ENCODE measurements at regions not wholly inside any gene's neighbourhood (a gene's known extent, or its start where the extent isn't known, plus 50 kb on each side); places are given as distances from the start of the nearest gene placed in this dataset.
"Not testable (repeated sequence)": the region's sequence is repeated elsewhere in the genome, so short reads cannot be mapped to it uniquely, and the experiment has no call there.

DNA sequence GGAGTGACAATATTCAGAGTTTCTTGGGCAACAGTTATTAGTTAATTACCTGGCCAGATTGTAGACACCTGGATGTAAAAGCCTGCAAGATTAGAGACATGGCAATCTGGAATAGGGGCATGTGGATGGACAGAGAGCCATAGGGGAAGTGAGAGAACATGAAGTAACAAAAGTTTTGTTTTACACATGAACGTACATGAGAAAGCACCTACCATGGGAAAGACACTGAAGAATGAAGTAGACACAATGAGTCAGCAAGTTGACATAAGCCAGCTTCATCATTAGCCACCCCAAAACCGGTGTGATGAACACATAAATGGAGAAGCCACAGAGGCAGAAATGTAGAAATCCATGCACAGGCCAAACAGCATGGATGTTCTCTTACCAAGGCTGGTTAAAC lies 462.1 kb upstream of the C1orf87 start:
- no peak for DNase-seq
- Mint-ChIP-seq H3K9me3 (no peaks in the 10 kb centered on the region), H3K4me1 (no peaks in the 10 kb centered on the region), H3K27me3 (no peaks in the 10 kb centered on the region), H3K27ac (no peak overlapping the region), H3K4me3 (no peak overlapping the region), H3K36me3 (ENCODE audit: low read depth) (no peaks in the 10 kb centered on the region)
- ChIA-PET POLR2A (no interaction called here), CTCF (no interaction called here)

- Mint-ChIP-seq H3K27me3 (no peaks in the 10 kb centered on the region), H3K36me3 (ENCODE audit: low read depth) (no peaks in the 10 kb centered on the region), H3K4me3 (no peak overlapping the region), H3K9me3 (peaks cover 3% of the 10 kb centered on the region), H3K4me1 (no peaks in the 10 kb centered on the region), H3K27ac (no peak overlapping the region)
- ChIA-PET CTCF (no interaction called here), POLR2A (no interaction called here)
- no peak for DNase-seq
Measured at GRCh38 chr1:60527567-60527966, 454.0 kb upstream of the C1orf87 start.

- no peaks in the 10 kb centered on the region for H3K4me1 Mint-ChIP-seq
- H3K36me3 Mint-ChIP-seq (ENCODE audit: low read depth) = no peaks in the 10 kb centered on the region
- POLR2A ChIA-PET = no interaction called here
- no peaks in the 10 kb centered on the region for H3K9me3 Mint-ChIP-seq
- CTCF ChIA-PET = no interaction called here
- no peak overlapping the region for H3K4me3 Mint-ChIP-seq
- H3K27ac Mint-ChIP-seq = no peak overlapping the region
- H3K27me3 Mint-ChIP-seq = no peaks in the 10 kb centered on the region
- no peak for DNase-seq
Measured at GRCh38 chr1:60516996-60517395, 443.4 kb upstream of the C1orf87 start.

GRCh38 chr1:60510162-60510561 lies 436.6 kb upstream of the C1orf87 start:
- DNase-seq = no peak
- ChIA-PET CTCF (no interaction called here), POLR2A (interaction anchor here (0.6 kb wide), 1 partner anchor 42 kb away, joined by 4 read pairs; no protein-coding TSS in a partner anchor)
- Mint-ChIP-seq H3K27me3 (no peaks in the 10 kb centered on the region), H3K4me3 (no peak overlapping the region), H3K36me3 (ENCODE audit: low read depth) (no peaks in the 10 kb centered on the region), H3K27ac (no peak overlapping the region), H3K4me1 (no peaks in the 10 kb centered on the region), H3K9me3 (peaks cover 2% of the 10 kb centered on the region)

DNA sequence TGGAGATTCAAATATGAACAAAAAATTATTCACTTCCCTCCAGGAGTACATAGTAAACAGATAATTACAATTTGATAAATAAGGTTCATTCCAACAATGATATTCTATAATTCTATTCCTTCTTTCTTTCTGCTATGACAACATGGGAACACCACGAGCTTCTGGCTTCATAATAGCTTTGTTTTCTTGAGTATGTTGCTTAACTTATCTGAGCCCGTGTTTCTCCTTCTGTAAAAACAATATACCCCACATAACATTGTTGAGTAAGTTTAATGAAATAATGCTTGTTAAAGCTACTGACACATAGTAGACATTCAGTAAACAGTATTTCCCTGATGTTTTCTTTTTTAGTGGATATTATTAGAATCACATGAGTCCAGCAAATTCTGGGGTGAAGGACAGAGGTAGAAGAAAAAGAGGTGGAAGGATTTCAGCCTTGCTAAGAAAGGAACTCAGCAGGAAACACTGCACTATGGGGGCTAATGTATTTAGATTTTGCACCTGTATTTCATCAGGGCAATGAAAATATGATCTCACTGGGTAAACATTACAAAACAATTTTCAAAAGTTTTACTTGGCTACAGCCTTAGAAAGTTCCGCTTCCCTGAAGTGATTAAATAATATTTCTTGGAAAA lies 430.8 kb upstream of the C1orf87 start:
- DNase-seq = no peak
- ChIA-PET CTCF (interaction anchor here (0.6 kb wide), 1 partner anchor 154 kb away, joined by 3 read pairs; no protein-coding TSS in a partner anchor), POLR2A (no interaction called here)
- H3K27ac Mint-ChIP-seq = no peak overlapping the region
- no peaks in the 10 kb centered on the region for H3K4me1 Mint-ChIP-seq
- H3K36me3 Mint-ChIP-seq (ENCODE audit: low read depth) = no peaks in the 10 kb centered on the region
- peaks cover 2% of the 10 kb centered on the region for H3K9me3 Mint-ChIP-seq
- H3K4me3 Mint-ChIP-seq = no peak overlapping the region
- H3K27me3 Mint-ChIP-seq = no peaks in the 10 kb centered on the region

GRCh38 chr1:60503266-60503925 lies 429.8 kb upstream of the C1orf87 start:
- Mint-ChIP-seq H3K4me1 (no peaks in the 10 kb centered on the region), H3K27ac (no peak overlapping the region), H3K9me3 (peaks cover 6% of the 10 kb centered on the region), H3K4me3 (no peak overlapping the region), H3K36me3 (ENCODE audit: low read depth) (no peaks in the 10 kb centered on the region), H3K27me3 (no peaks in the 10 kb centered on the region)
- ChIA-PET CTCF (no interaction called here), POLR2A (no interaction called here)
- DNase-seq = no peak

DNA sequence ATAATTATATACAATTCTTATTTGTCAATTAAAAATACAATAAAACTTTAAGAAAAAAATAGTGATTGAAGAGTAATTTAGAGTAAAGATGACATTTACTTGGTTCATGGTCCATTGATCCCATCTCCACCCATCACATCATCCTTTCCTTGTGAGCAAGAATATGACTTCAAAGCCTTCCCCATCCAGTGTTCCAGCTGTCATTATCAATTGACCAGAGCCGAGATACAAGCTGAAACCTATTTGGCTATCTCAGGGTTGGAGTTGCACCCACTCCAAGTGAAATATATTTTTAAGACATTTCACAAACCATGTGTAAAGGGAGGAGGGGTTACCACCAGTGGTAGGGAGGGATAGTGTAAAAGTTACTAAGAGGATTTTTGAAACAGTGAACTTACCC lies 428.9 kb upstream of the C1orf87 start:
- Mint-ChIP-seq H3K27me3 (no peaks in the 10 kb centered on the region), H3K4me1 (no peaks in the 10 kb centered on the region), H3K36me3 (ENCODE audit: low read depth) (no peaks in the 10 kb centered on the region), H3K27ac (no peak overlapping the region), H3K9me3 (peaks cover 8% of the 10 kb centered on the region), H3K4me3 (no peak overlapping the region)
- no peak for DNase-seq
- POLR2A ChIA-PET = no interaction called here
- CTCF ChIA-PET = no interaction called here

GRCh38 chr1:60489916-60490480 lies 416.4 kb upstream of the C1orf87 start:
- H3K27ac Mint-ChIP-seq; POLR2A ChIA-PET; H3K4me3 Mint-ChIP-seq; DNase-seq; H3K9me3 Mint-ChIP-seq; H3K27me3 Mint-ChIP-seq; H3K4me1 Mint-ChIP-seq; H3K36me3 Mint-ChIP-seq (ENCODE audit: low read depth): not testable (repeated sequence)
- CTCF ChIA-PET = interaction anchor here (0.7 kb wide), 1 partner anchor 77 kb away, joined by 3 read pairs; no protein-coding TSS in a partner anchor

DNA sequence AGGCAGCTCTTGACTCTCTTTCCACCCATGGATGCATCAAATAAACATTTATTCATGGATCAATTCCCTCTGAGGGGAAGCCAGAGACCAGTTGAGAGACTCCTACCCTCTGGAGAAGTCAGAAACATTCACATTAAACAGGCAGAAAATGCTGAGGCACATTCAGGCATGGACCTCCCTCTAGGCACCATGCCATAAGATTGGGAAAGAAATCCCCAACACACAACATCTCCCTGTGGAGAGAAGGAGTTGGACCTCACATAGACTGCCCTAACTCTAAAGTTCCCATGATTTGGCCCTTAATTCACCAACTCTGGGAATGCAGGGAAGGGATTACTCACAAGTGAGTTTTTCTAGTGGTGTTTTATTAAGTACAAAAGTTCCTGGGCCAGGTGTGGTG lies 415.3 kb upstream of the C1orf87 start:
- H3K4me1 Mint-ChIP-seq = no peaks in the 10 kb centered on the region
- DNase-seq = no peak
- no peaks in the 10 kb centered on the region for H3K27me3 Mint-ChIP-seq
- H3K4me3 Mint-ChIP-seq = no peak overlapping the region
- ChIA-PET CTCF (no interaction called here), POLR2A (no interaction called here)
- no peak overlapping the region for H3K27ac Mint-ChIP-seq
- peaks cover 3% of the 10 kb centered on the region for H3K9me3 Mint-ChIP-seq
- H3K36me3 Mint-ChIP-seq (ENCODE audit: low read depth) = no peaks in the 10 kb centered on the region

- no peak overlapping the region for H3K4me3 Mint-ChIP-seq
- ChIA-PET POLR2A (no interaction called here), CTCF (no interaction called here)
- H3K27ac Mint-ChIP-seq = no peak overlapping the region
- no peak for DNase-seq
- no peaks in the 10 kb centered on the region for H3K4me1 Mint-ChIP-seq
- H3K9me3 Mint-ChIP-seq = peaks cover 3% of the 10 kb centered on the region
- H3K36me3 Mint-ChIP-seq (ENCODE audit: low read depth) = no peaks in the 10 kb centered on the region
- no peaks in the 10 kb centered on the region for H3K27me3 Mint-ChIP-seq
Measured at GRCh38 chr1:60487565-60488345, 414.2 kb upstream of the C1orf87 start.

GRCh38 chr1:60483509-60483908 lies 409.9 kb upstream of the C1orf87 start:
- Mint-ChIP-seq H3K36me3 (ENCODE audit: low read depth) (no peaks in the 10 kb centered on the region), H3K9me3 (no peaks in the 10 kb centered on the region), H3K27me3 (no peaks in the 10 kb centered on the region), H3K4me3 (no peak overlapping the region), H3K27ac (no peak overlapping the region), H3K4me1 (no peaks in the 10 kb centered on the region)
- POLR2A ChIA-PET = no interaction called here
- CTCF ChIA-PET = no interaction called here
- no peak for DNase-seq

GRCh38 chr1:60470246-60470645 lies 396.7 kb upstream of the C1orf87 start:
- ChIA-PET CTCF (no interaction called here), POLR2A (no interaction called here)
- H3K4me3 Mint-ChIP-seq = no peak overlapping the region
- H3K4me1 Mint-ChIP-seq = no peaks in the 10 kb centered on the region
- H3K27ac Mint-ChIP-seq = no peak overlapping the region
- no peaks in the 10 kb centered on the region for H3K36me3 Mint-ChIP-seq (ENCODE audit: low read depth)
- H3K9me3 Mint-ChIP-seq = no peaks in the 10 kb centered on the region
- H3K27me3 Mint-ChIP-seq = no peaks in the 10 kb centered on the region
- DNase-seq = no peak

DNA sequence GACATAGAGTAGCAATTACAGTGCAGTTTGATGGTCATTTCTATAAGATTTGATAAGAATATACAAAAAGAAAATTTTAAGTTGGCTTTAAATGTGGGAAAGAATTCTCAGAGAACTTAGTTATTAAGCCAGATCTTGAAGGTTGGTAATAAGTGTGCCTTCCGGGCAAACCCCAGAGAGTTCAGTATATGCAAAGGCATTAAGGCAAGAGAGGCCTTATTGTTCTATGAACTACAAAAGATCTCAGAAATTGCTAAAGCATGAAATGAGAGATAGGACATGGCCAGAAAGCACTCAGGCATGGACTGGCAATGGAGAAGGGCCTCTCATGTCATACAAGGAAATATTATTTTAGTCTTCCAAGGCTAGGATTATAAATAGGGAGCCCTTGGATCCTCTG lies 390.2 kb upstream of the C1orf87 start:
- ChIA-PET POLR2A (no interaction called here), CTCF (no interaction called here)
- no peaks in the 10 kb centered on the region for H3K9me3 Mint-ChIP-seq
- no peaks in the 10 kb centered on the region for H3K27me3 Mint-ChIP-seq
- H3K4me3 Mint-ChIP-seq = no peak overlapping the region
- no peak overlapping the region for H3K27ac Mint-ChIP-seq
- no peaks in the 10 kb centered on the region for H3K4me1 Mint-ChIP-seq
- H3K36me3 Mint-ChIP-seq (ENCODE audit: low read depth) = no peaks in the 10 kb centered on the region
- DNase-seq = no peak
